HEK293 (cell line): ENCODE measurements at regions not wholly inside any gene's neighbourhood (a gene's known extent, or its start where the extent isn't known, plus 50 kb on each side); places are given as distances from the start of the nearest gene placed in this dataset.

Experiments used
- CTCF ChIA-PET: fragments of 350-600 bp; formaldehyde crosslinking; extraction: SDS; loops from one replicate; lab custom pipeline; 2021; ENCODE audit warnings: antibody characterized with exemption; lab: Yijun Ruan, JAX
- POLR2A ChIA-PET: fragments of 300-600 bp; formaldehyde crosslinking; extraction: SDS; loops from one replicate; lab custom pipeline; 2020; ENCODE audit warnings: antibody characterized with exemption, inconsistent platforms; lab: Yijun Ruan, JAX
- H3K27ac ChIP-seq: fragments of 200-500 bp; sonication (Bioruptor generic); 2 replicates; pipeline ENCODE4 v1.5.1; 2014; ENCODE audit warnings: low read depth, low read length, control low read depth, inconsistent platforms; ENCODE audit errors: extremely low read depth
- H3K36me3 ChIP-seq, 2 experiments: fragments of 200-500 bp in 1 of 2; sonication (Bioruptor generic) in 1 of 2; 1 replicate in 1 of 2; 2 replicates in 1 of 2; pipeline ENCODE4 v1.5.1; 2014 to 2017; ENCODE audit warnings: inconsistent platforms in 2 of 2, low read length in 2 of 2; ENCODE audit not compliant: control insufficient read depth in 2 of 2, insufficient read depth in 1 of 2
- H3K4me1 ChIP-seq: fragments of 200-500 bp; sonication (Bioruptor generic); 2 replicates; pipeline ENCODE4 v1.5.1; 2014; ENCODE audit warnings: mild to moderate bottlenecking, low read length, inconsistent platforms; ENCODE audit not compliant: control insufficient read depth, insufficient read depth
- H3K4me3 ChIP-seq: 2 replicates; pipeline ENCODE4 v1.5.1; 2011; ENCODE audit warnings: low read depth, mild to moderate bottlenecking, control low read depth, low read length, moderate library complexity
- H3K9me3 ChIP-seq: fragments of 200-500 bp; sonication (Bioruptor generic); 2 replicates; pipeline ENCODE4 v1.5.1; 2014; ENCODE audit warnings: low read depth, low read length, inconsistent platforms; ENCODE audit not compliant: control insufficient read depth, insufficient read depth
- GLI4 ChIP-seq: fragments of 450-650 bp; formaldehyde crosslinking; IDR thresholded peaks from 2 replicates; pipeline ENCODE4 v1.5.1; 2016; ENCODE audit warnings: missing biosample characterization, missing genetic modification characterization
- GLIS1 ChIP-seq: fragments of 450-650 bp; formaldehyde crosslinking; IDR thresholded peaks from 2 replicates; pipeline ENCODE4 v1.5.1; 2016; ENCODE audit warnings: missing biosample characterization, missing genetic modification characterization
- HIC1 ChIP-seq: fragments of 450-650 bp; formaldehyde crosslinking; IDR thresholded peaks from 2 replicates; pipeline ENCODE4 v1.5.1; 2016; ENCODE audit warnings: missing biosample characterization, missing genetic modification characterization
- HOXA7 ChIP-seq: sonication (generic); formaldehyde crosslinking; IDR thresholded peaks from 2 replicates; pipeline ENCODE4 v1.8.1; 2022; ENCODE audit warnings: missing genetic modification reagents, borderline replicate concordance
- KLF16 ChIP-seq: fragments of 450-650 bp; formaldehyde crosslinking; IDR thresholded peaks from 2 replicates; pipeline ENCODE4 v1.5.1; 2017; ENCODE audit warnings: missing biosample characterization, missing genetic modification characterization
- PRDM10 ChIP-seq: fragments of 450-650 bp; formaldehyde crosslinking; IDR thresholded peaks from 2 replicates; pipeline ENCODE4 v1.5.1; 2016; ENCODE audit warnings: missing biosample characterization, missing genetic modification characterization
- PRDM4 ChIP-seq: fragments of 450-650 bp; formaldehyde crosslinking; IDR thresholded peaks from 2 replicates; pipeline ENCODE4 v1.5.1; 2017; ENCODE audit warnings: missing biosample characterization, missing genetic modification characterization
- PRDM6 ChIP-seq: fragments of 450-650 bp; formaldehyde crosslinking; IDR thresholded peaks from 2 replicates; pipeline ENCODE4 v1.5.1; 2017; ENCODE audit warnings: missing biosample characterization, missing genetic modification characterization
- ZBTB17 ChIP-seq: fragments of 450-650 bp; formaldehyde crosslinking; IDR thresholded peaks from 2 replicates; pipeline ENCODE4 v1.5.1; 2016; ENCODE audit warnings: missing biosample characterization, missing genetic modification characterization
- ZNF19 ChIP-seq: fragments of 450-650 bp; formaldehyde crosslinking; IDR thresholded peaks from 2 replicates; pipeline ENCODE4; 2016; ENCODE audit warnings: missing biosample characterization, missing genetic modification characterization, low read depth
- ZNF350 ChIP-seq: fragments of 450-650 bp; formaldehyde crosslinking; IDR thresholded peaks from 2 replicates; pipeline ENCODE4 v1.5.0; 2017; ENCODE audit warnings: missing biosample characterization, mild to moderate bottlenecking, missing genetic modification characterization
- ZNF366 ChIP-seq: fragments of 450-650 bp; formaldehyde crosslinking; conservative IDR thresholded peaks from 2 replicates; pipeline ENCODE4 v1.5.1; 2016; ENCODE audit warnings: missing biosample characterization, missing genetic modification characterization
- ZNF394 ChIP-seq: fragments of 450-650 bp; formaldehyde crosslinking; IDR thresholded peaks from 2 replicates; pipeline ENCODE4 v1.5.1; 2016; ENCODE audit warnings: missing biosample characterization, missing genetic modification characterization, mild to moderate bottlenecking, moderate library complexity, borderline replicate concordance
- ZNF398 ChIP-seq: fragments of 450-650 bp; formaldehyde crosslinking; IDR thresholded peaks from 2 replicates; pipeline ENCODE4 v1.5.1; 2017; ENCODE audit warnings: missing biosample characterization, missing genetic modification characterization
- ZNF529 ChIP-seq: fragments of 450-650 bp; formaldehyde crosslinking; IDR thresholded peaks from 2 replicates; pipeline ENCODE4 v1.5.1; 2017; ENCODE audit warnings: missing genetic modification characterization, missing biosample characterization; ENCODE audit not compliant: insufficient replicate concordance
- ZNF544 ChIP-seq: fragments of 450-650 bp; formaldehyde crosslinking; IDR thresholded peaks from 2 replicates; pipeline ENCODE4 v1.5.0; 2017; ENCODE audit warnings: missing biosample characterization, missing genetic modification characterization
- ZNF549 ChIP-seq: fragments of 450-650 bp; IDR thresholded peaks from 2 replicates; pipeline ENCODE4 v1.5.1; 2018; ENCODE audit warnings: missing biosample characterization, missing genetic modification characterization, mild to moderate bottlenecking, inconsistent platforms, moderate library complexity
- ZNF600 ChIP-seq: fragments of 450-650 bp; formaldehyde crosslinking; IDR thresholded peaks from 2 replicates; pipeline ENCODE4 v1.5.1; 2016; ENCODE audit warnings: missing biosample characterization, missing genetic modification characterization
- ZNF692 ChIP-seq: fragments of 450-650 bp; formaldehyde crosslinking; IDR thresholded peaks from 2 replicates; pipeline ENCODE4 v1.5.1; 2016; ENCODE audit warnings: missing biosample characterization, missing genetic modification characterization
- ZNF776 ChIP-seq: fragments of 450-650 bp; formaldehyde crosslinking; IDR thresholded peaks from 2 replicates; pipeline ENCODE4 v1.5.0; 2017; ENCODE audit warnings: missing biosample characterization, missing genetic modification characterization, borderline replicate concordance
- ZSCAN23 ChIP-seq: fragments of 450-650 bp; formaldehyde crosslinking; IDR thresholded peaks from 2 replicates; pipeline ENCODE4 v1.5.1; 2016; ENCODE audit warnings: missing biosample characterization, missing genetic modification characterization

- Histone ChIP-seq H3K27ac (peak overlapping the region; percentile 34; the same call in 1 of the 2 replicates), H3K36me3 (no peaks in the 10 kb centered on the region), H3K4me3 (no peak overlapping the region), H3K4me1 (peaks cover 3% of the 10 kb centered on the region; the same call in 1 of the 2 replicates), H3K9me3 (no peaks in the 10 kb centered on the region)
- CTCF ChIA-PET: no interaction called here
- POLR2A ChIA-PET: interaction anchor here (0.6 kb wide), 1 partner anchor 303 kb away, joined by 5 read pairs; no protein-coding TSS in a partner anchor
- peak; percentile 11; the same call in 1 of the 2 replicates for TF ChIP-seq ZNF692 (tag by site-specific recombination)
- TF ChIP-seq ZNF549 (tag by site-specific recombination): no peak
- TF ChIP-seq KLF16 (tag by site-specific recombination): no peak
- TF ChIP-seq ZNF529: no peak
- TF ChIP-seq HOXA7 (CRISPR knock-in tag): no peak
- TF ChIP-seq PRDM10 (tag by site-specific recombination): peak; percentile 87; the same call in 1 of the 2 replicates
- TF ChIP-seq PRDM4 (tag by site-specific recombination): no peak
- TF ChIP-seq ZNF394: no peak
- TF ChIP-seq ZNF776: no peak
- TF ChIP-seq ZNF19: no peak
- TF ChIP-seq ZNF600: no peak
- no peak for TF ChIP-seq PRDM6 (tag by site-specific recombination)
- TF ChIP-seq ZNF544 (tag by site-specific recombination): no peak
- TF ChIP-seq ZNF398: no peak
- TF ChIP-seq ZNF350: no peak
- 0 out of 2 replicates have a peak, but pooled peaks have one; percentile 13 for TF ChIP-seq ZNF366 (tag by site-specific recombination)
- TF ChIP-seq GLIS1: 0 out of 2 replicates have a peak, but pooled peaks have one; percentile 14
- TF ChIP-seq HIC1 (tag by site-specific recombination): no peak
- no peak for TF ChIP-seq GLI4 (tag by site-specific recombination)
- peak; percentile 61 for TF ChIP-seq ZBTB17 (tag by site-specific recombination)
- no peak for TF ChIP-seq ZSCAN23
Measured at GRCh38 chr2:150166313-150167051, 321.0 kb downstream of the RND3 start.
